ENCODE measurements at regions not wholly inside any gene's neighbourhood (a gene's known extent, or its start where the extent isn't known, plus 50 kb on each side); places are given as distances from the start of the nearest gene placed in this dataset.
"Not testable (repeated sequence)": the region's sequence is repeated elsewhere in the genome, so short reads cannot be mapped to it uniquely, and the experiment has no call there.

DNA sequence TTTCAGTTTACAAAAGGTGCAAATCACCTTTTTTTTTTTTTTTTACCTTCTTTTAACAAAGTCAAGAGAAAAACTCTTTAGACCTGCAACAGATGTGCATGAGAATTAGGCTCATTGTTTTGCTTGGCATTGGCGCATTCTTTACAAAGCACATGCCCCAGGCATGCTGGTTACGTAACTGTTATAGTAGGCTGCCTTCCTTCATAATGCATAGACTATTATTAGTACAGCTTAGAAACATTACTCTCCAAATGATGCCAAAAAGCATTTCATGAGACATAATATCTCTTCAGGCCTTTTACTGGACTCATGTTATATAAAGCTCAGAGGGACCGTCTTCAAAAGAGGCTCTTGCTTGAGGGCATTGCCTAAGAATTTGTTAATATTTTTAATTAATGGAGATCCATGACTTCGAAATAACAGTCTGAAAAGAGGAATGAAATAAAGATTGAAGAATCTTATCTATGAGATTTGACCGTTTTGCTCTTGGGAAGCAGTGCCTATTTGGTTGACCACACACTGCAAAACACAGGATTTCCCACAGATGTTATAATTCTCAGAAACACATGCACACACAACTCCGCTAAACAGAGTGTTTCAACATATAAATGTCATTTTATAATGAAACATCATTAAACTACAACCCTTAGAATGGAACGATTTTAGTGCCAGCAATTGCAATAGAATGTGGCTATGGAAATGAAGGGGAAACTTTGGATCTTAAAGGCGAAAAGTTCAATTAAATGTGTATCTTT is 478.7 kb downstream of the PRR16 start:
- H3K4me3 ChIP-seq (ENCODE audit: control insufficient read depth, low read depth, low read length) = no peak overlapping the region
- DNase-seq (ENCODE audit: low read depth) = no peak
- TF ChIP-seq CTCF (IDR thresholded peaks at IDR 0.05; ENCODE audit: control insufficient read depth, insufficient read depth, low read depth, low read length, missing control alignments) = no peak

- H3K4me3 ChIP-seq (ENCODE audit: control insufficient read depth, low read depth, low read length) = not testable (repeated sequence)
These were observed 485.5 kb downstream of the PRR16 start for GRCh38 chr5:120949596-120949995.

DNA sequence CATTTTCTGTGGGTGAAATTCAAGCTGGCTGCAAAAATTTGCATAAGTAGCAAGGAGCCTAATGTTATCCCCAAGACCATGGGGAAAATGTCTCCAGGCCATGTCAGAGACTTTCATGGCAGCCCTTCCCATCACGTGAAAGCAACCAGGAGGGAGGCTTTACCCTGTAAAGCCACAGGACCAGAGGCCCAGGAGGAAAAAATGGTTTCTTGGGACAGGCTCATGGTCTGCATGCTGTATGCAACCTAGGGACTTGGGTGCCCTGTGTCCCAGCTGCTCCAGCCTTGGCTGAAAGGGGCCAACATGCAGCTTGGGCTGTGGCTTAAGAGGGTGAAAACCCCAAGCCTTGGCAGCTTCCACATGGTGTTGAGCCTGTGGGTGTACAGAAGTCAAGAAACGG is 489.3 kb downstream of the PRR16 start:
- DNase-seq (ENCODE audit: low read depth); H3K4me3 ChIP-seq (ENCODE audit: control insufficient read depth, low read depth, low read length): not testable (repeated sequence)

More at GRCh38 chr5:120949596-120949995, 485.5 kb downstream of the PRR16 start:
- DNase-seq (ENCODE audit: low read depth) = not testable (repeated sequence)

- DNase-seq (ENCODE audit: low read depth) = no peak
These were observed 490.2 kb downstream of the PRR16 start for GRCh38 chr5:120954255-120954654.

DNA sequence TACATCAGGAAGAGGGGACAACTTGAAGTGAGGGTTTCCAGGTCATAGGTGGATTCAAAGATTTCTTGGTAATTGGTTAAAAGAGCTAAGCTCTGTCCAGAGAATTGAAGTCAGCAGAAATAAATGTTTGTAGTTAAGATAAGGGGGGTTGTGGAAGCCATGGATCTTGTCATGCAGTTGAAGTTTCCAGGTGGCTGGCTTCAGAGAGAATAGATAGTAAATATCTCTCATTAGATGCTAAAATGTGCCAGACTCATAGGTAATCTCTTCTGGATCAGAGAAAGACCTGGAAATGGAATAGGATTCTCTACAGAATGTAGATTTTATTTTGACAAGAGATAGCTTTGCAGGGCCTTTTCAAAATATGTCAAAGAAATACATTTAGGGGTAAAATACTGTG is 491.7 kb downstream of the PRR16 start:
- no peak for TF ChIP-seq CTCF (IDR thresholded peaks at IDR 0.05; ENCODE audit: control insufficient read depth, insufficient read depth, low read depth, low read length, missing control alignments)
- DNase-seq (ENCODE audit: low read depth) = no peak
- H3K4me3 ChIP-seq (ENCODE audit: control insufficient read depth, low read depth, low read length) = no peak overlapping the region

More at GRCh38 chr5:120954255-120954654, 490.2 kb downstream of the PRR16 start:
- no peak for TF ChIP-seq CTCF (IDR thresholded peaks at IDR 0.05; ENCODE audit: control insufficient read depth, insufficient read depth, low read depth, low read length, missing control alignments)
- H3K4me3 ChIP-seq (ENCODE audit: control insufficient read depth, low read depth, low read length) = no peak overlapping the region

GRCh38 chr5:120958877-120959485 is 494.9 kb downstream of the PRR16 start:
- DNase-seq (ENCODE audit: low read depth) = no peak
- no peak overlapping the region for H3K4me3 ChIP-seq (ENCODE audit: control insufficient read depth, low read depth, low read length)
- no peak for TF ChIP-seq CTCF (IDR thresholded peaks at IDR 0.05; ENCODE audit: control insufficient read depth, insufficient read depth, low read depth, low read length, missing control alignments)

DNA sequence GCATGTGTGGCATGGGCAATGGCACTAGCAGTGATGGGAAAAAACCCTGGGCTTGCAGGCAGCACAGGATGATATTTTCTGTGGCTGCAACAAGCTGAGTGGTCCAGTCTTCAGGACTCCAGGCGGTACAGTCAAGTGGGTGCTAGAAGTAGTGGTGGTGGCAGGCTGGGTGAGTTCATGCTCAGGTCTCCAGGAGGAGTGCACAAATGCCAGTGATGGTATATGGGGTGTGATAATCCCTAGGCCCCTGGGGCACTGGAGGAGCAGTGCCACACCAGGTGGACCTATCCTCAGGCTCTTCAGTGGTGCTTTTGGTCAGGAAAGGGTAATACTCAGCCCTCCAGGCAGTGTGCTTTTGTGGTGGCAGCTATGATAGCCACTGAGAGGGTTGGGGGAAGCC is 496.4 kb downstream of the PRR16 start:
- no peak overlapping the region for H3K4me3 ChIP-seq (ENCODE audit: control insufficient read depth, low read depth, low read length)
- TF ChIP-seq CTCF (IDR thresholded peaks at IDR 0.05; ENCODE audit: control insufficient read depth, insufficient read depth, low read depth, low read length, missing control alignments) = no peak
- DNase-seq (ENCODE audit: low read depth) = no peak

Measured in AG09309 (cell line).